GM18505 (cell line): ENCODE measurements at regions not wholly inside any gene's neighbourhood (a gene's known extent, or its start where the extent isn't known, plus 50 kb on each side); places are given as distances from the start of the nearest gene placed in this dataset.
"Not testable (repeated sequence)": the region's sequence is repeated elsewhere in the genome, so short reads cannot be mapped to it uniquely, and the experiment has no call there.

ENCODE experiments used
- ATAC-seq: cut with Tn5 transposase; IDR thresholded peaks from one replicate; pipeline ENCODE4 v1.9.1; 2021; ENCODE audit not compliant: unreplicated experiment
- POLR2A ChIP-seq: IDR thresholded peaks from 4 replicates; pipeline ENCODE4 v1.6.1; 2011; ENCODE audit warnings: borderline replicate concordance; ENCODE audit not compliant: insufficient read depth, insufficient read length; ENCODE audit errors: extremely low read depth

- no peak for TF ChIP-seq POLR2A
- ATAC-seq = no peak
Observed at GRCh38 chr19:28595722-28596480, 617.0 kb downstream of the UQCRFS1 start.

GRCh38 chr19:28594737-28595136, 618.2 kb downstream of the UQCRFS1 start:
- no peak for ATAC-seq
- TF ChIP-seq POLR2A = no peak

GRCh38 chr19:28589991-28590411, 623.0 kb downstream of the UQCRFS1 start:
- not testable (repeated sequence) for ATAC-seq

- TF ChIP-seq POLR2A = no peak
- no peak for ATAC-seq
Observed at GRCh38 chr19:28586474-28586873, 626.5 kb downstream of the UQCRFS1 start.

GRCh38 chr19:28585796-28586195, 627.2 kb downstream of the UQCRFS1 start:
- no peak for ATAC-seq
- no peak for TF ChIP-seq POLR2A

GRCh38 chr19:28583713-28584112, 629.2 kb downstream of the UQCRFS1 start:
- no peak for TF ChIP-seq POLR2A
- ATAC-seq = no peak

- TF ChIP-seq POLR2A = no peak
- ATAC-seq = no peak
Observed at GRCh38 chr19:28583242-28583641, 629.7 kb downstream of the UQCRFS1 start.

- ATAC-seq = no peak
- TF ChIP-seq POLR2A = no peak
Observed at GRCh38 chr19:28582796-28583195, 630.2 kb downstream of the UQCRFS1 start.

- no peak for TF ChIP-seq POLR2A
- ATAC-seq = no peak
Observed at GRCh38 chr19:28582344-28582743, 630.6 kb downstream of the UQCRFS1 start.

GRCh38 chr19:28581468-28581770, 631.5 kb downstream of the UQCRFS1 start:
- TF ChIP-seq POLR2A = no peak
- ATAC-seq = no peak

- no peak for ATAC-seq
Observed at GRCh38 chr19:28578786-28579505, 634.0 kb downstream of the UQCRFS1 start.

GRCh38 chr19:28578208-28578607, 634.7 kb downstream of the UQCRFS1 start:
- no peak for TF ChIP-seq POLR2A
- no peak for ATAC-seq

More at GRCh38 chr19:28578786-28579505, 634.0 kb downstream of the UQCRFS1 start:
- TF ChIP-seq POLR2A = no peak

- ATAC-seq = no peak
- TF ChIP-seq POLR2A = no peak
Observed at GRCh38 chr19:28577666-28578065, 635.3 kb downstream of the UQCRFS1 start.

- no peak for ATAC-seq
- no peak for TF ChIP-seq POLR2A
Observed at GRCh38 chr19:28577233-28577632, 635.7 kb downstream of the UQCRFS1 start.

GRCh38 chr19:28575816-28576215, 637.1 kb downstream of the UQCRFS1 start:
- ATAC-seq = no peak
- no peak for TF ChIP-seq POLR2A

GRCh38 chr19:28575312-28575711, 637.6 kb downstream of the UQCRFS1 start:
- ATAC-seq = not testable (repeated sequence)
